Hepatocyte (in vitro differentiated cells): ENCODE measurements at regions not wholly inside any gene's neighbourhood (a gene's known extent, or its start where the extent isn't known, plus 50 kb on each side); places are given as distances from the start of the nearest gene placed in this dataset.

Source experiments
- EZH2phosphoT487 ChIP-seq: fragments of 200-600 bp; sonication (generic); IDR thresholded peaks from one replicate; pipeline ENCODE4 v1.6.1; 2018; ENCODE audit warnings: antibody characterized with exemption, mild to moderate bottlenecking, low read depth, moderate library complexity; ENCODE audit not compliant: unreplicated experiment, severe bottlenecking
- TF ChIP-seq, protein P1 (sequence below): fragments of 200-600 bp; sonication (generic); IDR thresholded peaks from 2 replicates; pipeline ENCODE4 v1.5.1; 2016; ENCODE audit warnings: antibody characterized with exemption, mild to moderate bottlenecking; ENCODE audit not compliant: poor library complexity

DNA sequence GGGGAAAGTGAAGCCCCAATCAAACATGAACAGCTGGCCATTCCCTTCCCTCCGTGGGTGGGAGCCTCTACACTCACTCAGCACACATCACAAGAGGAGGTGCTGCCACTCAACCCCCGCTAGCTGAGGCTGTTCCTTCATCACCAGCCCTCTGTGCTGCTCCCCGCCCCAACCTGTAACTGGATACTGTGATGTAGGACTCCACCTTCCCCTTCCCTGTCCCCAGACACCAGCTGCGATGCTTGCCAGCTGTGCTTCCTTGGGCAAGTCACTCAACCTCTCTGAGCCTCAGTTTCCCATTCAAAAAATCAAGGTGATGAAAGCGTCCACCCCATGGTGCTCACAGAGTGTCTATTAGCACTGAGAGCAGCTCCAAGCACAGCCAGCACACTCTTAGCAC is 273.2 kb downstream of the MRTFB start:
- TF ChIP-seq, protein P1, sequence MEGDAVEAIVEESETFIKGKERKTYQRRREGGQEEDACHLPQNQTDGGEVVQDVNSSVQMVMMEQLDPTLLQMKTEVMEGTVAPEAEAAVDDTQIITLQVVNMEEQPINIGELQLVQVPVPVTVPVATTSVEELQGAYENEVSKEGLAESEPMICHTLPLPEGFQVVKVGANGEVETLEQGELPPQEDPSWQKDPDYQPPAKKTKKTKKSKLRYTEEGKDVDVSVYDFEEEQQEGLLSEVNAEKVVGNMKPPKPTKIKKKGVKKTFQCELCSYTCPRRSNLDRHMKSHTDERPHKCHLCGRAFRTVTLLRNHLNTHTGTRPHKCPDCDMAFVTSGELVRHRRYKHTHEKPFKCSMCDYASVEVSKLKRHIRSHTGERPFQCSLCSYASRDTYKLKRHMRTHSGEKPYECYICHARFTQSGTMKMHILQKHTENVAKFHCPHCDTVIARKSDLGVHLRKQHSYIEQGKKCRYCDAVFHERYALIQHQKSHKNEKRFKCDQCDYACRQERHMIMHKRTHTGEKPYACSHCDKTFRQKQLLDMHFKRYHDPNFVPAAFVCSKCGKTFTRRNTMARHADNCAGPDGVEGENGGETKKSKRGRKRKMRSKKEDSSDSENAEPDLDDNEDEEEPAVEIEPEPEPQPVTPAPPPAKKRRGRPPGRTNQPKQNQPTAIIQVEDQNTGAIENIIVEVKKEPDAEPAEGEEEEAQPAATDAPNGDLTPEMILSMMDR, result no peak
- no peak for TF ChIP-seq EZH2phosphoT487
